Subcutaneous adipose tissue (tissue), 1 donor: ENCODE measurements at regions not wholly inside any gene's neighbourhood (a gene's known extent, or its start where the extent isn't known, plus 50 kb on each side); places are given as distances from the start of the nearest gene placed in this dataset.

Experiments
- TF ChIP-seq, protein P1 (sequence below): fragments of 450-650 bp; IDR thresholded peaks from one replicate; pipeline ENCODE4 v1.5.1; 2016; ENCODE audit warnings: low read depth, mild to moderate bottlenecking, control low read depth, antibody characterized with exemption, moderate library complexity

DNA sequence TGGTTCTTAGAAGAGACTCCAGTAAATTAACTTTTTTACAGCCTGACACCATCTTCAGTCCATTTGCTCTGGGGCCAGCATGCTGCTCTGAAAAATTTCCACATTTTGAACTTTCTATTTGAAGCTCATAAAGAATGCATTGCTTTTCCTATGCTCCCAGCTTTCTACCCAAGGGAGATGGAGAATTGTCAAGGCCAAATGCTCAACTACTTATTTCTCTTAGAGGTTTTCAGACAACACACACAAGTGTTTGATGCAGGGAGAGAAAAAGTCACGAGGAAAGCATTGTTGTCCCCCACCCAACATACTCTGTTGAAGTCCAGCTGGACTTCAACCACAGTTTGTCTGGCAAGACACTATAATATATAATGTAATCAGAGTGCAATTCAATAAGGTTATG lies 100.3 kb upstream of the CADPS start:
- TF ChIP-seq, protein P1, sequence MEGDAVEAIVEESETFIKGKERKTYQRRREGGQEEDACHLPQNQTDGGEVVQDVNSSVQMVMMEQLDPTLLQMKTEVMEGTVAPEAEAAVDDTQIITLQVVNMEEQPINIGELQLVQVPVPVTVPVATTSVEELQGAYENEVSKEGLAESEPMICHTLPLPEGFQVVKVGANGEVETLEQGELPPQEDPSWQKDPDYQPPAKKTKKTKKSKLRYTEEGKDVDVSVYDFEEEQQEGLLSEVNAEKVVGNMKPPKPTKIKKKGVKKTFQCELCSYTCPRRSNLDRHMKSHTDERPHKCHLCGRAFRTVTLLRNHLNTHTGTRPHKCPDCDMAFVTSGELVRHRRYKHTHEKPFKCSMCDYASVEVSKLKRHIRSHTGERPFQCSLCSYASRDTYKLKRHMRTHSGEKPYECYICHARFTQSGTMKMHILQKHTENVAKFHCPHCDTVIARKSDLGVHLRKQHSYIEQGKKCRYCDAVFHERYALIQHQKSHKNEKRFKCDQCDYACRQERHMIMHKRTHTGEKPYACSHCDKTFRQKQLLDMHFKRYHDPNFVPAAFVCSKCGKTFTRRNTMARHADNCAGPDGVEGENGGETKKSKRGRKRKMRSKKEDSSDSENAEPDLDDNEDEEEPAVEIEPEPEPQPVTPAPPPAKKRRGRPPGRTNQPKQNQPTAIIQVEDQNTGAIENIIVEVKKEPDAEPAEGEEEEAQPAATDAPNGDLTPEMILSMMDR: no peak

GRCh38 chr3:62981962-62982361 lies 106.7 kb upstream of the CADPS start:
- TF ChIP-seq, protein P1: no peak

DNA sequence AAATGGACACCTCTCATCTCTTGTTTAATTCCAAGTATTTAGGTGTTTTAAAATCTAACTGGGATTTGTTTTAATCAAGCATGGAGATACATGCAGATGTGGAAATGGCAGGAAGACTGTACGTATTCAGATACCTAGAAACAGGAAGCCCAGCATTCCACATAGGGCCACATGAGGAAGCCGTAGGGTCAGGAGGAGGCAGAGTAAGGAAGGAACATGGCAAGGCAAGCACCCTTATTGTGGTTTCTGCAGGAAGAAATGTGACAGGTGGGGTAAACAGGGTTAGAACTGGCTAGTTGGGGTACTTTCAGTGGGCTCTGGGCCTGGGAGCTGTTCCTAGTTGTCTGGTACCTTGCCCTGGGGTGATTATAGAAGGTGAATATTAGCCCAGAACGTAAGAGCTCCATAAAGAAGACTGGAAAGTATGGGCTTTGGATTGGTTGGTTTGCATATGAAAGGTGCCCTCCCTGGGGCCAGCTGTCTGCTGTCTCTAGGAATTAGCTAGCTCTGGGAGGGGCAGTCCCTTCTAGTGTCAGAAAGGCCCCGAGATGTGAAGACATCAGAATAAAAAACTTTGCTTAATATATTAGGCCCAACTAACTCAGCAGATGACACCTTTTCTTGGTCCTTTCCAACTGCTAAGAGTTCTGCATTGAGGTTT lies 107.7 kb upstream of the CADPS start:
- TF ChIP-seq, protein P1: no peak

DNA sequence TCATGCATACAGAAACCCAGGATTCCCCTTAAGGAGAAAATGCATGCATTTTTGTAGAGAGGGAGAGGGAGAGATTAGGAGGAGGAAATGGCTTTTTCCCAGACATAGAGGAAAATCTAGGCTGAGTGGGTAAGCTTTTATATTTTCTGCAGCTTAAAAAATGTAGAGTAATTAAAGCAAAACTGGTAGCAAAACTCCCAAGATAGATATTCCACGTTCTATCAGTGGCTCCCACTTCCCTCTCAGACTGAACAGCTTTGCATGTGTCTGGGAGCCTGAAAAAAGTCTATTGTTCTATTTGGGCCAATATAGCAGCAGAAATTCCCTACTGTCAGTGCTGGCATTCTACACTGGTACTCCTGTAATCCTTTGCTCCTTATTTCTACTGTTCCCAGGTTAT lies 110.8 kb upstream of the CADPS start:
- TF ChIP-seq, protein P1: no peak

DNA sequence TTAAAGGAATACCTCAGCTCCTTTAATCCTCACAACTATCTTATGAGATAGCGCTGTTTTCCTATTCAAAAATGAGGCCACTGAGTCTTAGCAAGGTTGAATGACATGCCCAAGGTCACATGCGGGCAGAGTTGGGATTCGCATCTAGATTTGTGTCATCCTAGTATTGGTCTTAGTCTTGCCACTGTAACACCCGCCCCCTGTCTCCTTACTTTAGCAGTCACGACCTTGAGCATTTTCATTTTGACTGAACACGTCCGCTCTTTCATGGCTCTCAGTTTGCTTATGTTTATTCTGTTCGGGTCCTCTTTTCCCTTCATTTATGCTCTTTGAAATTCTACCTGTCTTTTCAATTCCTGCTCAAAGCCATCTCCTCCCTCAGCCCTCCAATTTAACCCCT lies 112.5 kb upstream of the CADPS start:
- TF ChIP-seq, protein P1: no peak

- TF ChIP-seq, protein P1: no peak
Observed at GRCh38 chr3:62990704-62991413, 115.6 kb upstream of the CADPS start.

- TF ChIP-seq, protein P1: no peak
Observed at GRCh38 chr3:62992520-62992919, 117.3 kb upstream of the CADPS start.
